ENCODE measurements at regions not wholly inside any gene's neighbourhood (a gene's known extent, or its start where the extent isn't known, plus 50 kb on each side); places are given as distances from the start of the nearest gene placed in this dataset.
A peak's percentile ranks its signal among the peaks of the same experiment; 100 is the strongest.
"Not testable (repeated sequence)": the region's sequence is repeated elsewhere in the genome, so short reads cannot be mapped to it uniquely, and the experiment has no call there.

DNA sequence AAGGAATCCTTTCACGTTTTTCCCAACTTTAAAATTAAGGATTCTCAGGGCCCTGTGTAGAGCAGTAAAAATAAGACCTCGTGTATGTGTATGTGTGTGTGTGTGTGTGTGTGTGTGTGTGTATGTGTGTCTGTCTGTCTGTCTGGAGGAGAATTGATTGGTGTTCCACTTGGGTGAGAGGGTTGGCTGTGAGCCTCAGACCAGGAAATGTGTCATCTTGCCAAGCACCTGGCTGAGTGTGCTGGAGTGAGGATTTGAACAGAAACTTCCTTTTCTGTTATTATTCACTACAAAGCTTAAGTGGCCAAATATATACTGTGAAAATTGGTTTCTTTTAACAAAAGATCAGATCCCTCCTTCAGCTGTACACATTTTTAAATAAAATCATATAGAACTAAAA lies 103.6 kb upstream of the NUDT6 start:
- not testable (repeated sequence) for DNase-seq (ENCODE audit: low read depth in 2 of 2)

DNA sequence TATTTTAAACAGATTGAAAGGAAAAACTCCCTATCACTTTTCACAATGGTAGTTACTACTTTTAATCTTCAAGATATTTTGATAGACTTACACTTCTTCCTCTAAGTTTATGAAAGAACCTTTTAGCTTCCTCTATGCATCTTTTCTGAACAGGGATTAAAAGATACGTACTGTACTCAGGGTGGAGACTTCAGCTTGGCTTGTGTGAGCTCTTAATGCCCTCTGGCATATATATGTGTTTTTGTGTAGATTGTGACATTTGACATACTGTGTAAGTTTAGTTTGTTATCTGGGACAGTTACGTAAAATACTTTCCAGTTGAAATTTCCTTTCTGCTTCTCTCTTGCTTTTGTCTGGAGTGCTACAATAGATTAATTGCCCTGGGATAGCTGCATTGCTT lies 109.3 kb upstream of the NUDT6 start:
- DNase-seq (ENCODE audit: low read depth in 2 of 2) = no peak

DNA sequence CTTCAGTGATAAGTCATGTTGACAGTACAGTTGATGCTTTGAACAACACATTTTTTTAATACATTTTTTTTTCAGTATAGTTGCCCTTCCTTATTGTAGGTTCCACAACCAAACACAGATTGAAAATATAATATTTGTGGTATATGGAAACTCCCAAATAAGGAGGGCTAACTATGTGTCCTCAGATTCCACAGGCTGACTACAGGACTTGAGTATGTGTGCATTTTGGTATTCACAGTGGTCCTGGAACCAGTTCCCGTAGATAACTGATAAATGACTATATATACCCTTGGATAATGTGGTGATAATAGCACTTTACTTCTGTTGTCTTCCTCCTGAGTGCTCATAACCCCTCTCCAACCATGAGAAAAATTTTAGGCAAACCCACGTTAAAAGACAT lies 111.6 kb upstream of the NUDT6 start:
- DNase-seq (ENCODE audit: low read depth in 2 of 2) = no peak

DNA sequence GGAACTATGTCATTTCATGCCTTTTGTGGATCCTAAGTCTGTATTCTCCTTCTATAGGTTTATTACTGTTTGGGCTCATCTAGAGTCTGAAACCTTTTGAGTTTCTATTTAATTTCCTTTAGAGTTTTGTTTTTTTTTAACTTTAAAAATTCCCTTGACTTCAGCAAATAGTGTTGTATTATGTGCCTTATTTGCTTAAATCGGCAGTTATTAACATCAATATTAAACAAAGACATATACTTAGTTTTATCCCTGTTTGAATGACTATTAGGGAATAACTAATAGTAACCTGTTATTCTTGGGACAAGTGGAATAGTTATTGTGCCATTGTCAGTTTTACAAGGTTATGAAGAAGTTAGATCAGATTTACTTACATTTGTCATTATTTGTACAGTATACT lies 112.8 kb upstream of the NUDT6 start:
- no peak for DNase-seq (ENCODE audit: low read depth in 2 of 2)

DNA sequence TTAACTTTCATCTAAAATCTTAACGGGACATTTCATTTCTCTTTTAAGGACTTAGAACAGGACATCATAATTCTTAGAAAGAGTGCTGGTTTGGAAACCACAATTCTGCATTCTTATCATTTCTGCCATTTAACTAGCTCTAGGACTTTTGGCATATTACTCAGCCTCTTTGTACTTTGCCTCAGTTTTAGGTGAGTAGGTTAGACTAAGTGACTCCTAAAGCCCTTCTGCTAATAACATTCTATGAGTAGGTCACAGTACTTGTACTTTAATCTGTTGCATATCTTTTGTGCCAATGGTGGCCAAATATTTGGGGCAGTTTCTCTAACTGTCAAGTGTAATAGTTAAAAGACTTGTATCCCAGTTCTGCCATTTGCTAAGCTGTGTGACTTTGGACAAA lies 115.4 kb upstream of the NUDT6 start:
- no peak for DNase-seq (ENCODE audit: low read depth in 2 of 2)

DNA sequence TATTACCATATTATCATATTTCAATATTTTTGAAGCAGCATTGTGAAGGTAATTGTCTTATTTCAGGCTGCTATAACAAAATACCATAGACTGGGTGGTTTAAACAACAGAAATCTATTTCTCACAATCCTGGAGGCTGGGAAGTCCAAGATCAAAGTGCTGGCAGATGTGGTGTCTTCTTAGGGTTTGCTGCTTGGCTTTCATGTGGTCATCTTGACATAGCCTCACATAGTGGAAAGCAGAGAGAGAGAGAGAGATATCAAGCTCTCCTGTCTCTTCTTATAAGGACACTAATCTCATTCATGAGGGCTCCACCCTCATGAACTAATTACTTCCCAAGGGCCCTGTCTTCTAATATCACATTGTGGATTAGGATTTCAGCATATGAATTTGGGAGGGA lies 119.7 kb upstream of the NUDT6 start:
- no peak for DNase-seq (ENCODE audit: low read depth in 2 of 2)

DNA sequence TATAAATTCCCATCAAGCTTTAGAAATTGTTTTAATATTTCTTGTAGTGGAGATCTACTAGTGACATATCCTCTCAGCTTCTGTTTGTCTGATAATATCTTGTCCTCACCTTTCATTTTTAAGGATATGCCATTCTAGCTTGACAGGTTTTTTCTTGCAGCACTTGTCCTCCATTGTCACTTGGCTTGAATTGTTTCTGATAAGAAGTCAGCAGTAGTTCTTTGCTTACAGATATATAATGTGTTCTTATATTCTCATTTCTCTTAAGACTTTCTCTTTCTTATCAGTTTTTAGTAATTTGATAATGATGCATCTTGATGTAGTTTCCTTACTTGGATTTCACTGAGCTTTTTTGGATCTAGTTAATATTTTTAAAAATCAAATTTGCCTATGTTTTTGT lies 120.6 kb upstream of the NUDT6 start:
- no peak for DNase-seq (ENCODE audit: low read depth in 2 of 2)

DNA sequence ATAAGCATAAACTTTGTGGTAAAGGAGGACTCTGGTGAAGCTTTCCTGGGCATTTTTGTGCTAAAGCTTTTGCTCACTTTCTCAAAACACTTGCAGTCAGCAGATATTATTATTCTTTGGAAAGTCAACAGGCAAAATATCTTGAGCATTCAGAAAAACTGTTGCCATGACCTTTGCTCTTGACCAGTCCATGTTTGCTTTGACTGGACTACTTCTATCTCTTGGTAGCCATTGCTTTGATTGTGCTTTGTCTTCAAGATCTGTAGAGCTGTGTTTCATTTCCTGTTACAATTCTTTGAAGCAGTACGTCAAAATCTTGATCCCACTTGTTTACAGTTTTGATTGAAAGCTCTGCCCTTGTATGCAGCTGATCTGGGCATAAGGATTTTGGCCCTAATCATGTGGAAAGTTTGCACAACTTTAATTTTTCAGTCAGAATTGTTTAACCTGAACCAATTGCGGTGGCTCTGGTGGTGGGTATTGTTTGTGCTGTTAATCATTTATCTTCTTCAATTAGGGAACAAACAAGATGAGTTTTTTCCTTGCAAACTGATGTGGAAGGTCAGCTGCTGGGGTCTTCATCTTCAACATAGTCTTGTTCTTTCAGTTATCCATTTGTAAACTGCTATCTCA lies 121.5 kb upstream of the NUDT6 start:
- DNase-seq (ENCODE audit: low read depth in 2 of 2) = no peak

DNA sequence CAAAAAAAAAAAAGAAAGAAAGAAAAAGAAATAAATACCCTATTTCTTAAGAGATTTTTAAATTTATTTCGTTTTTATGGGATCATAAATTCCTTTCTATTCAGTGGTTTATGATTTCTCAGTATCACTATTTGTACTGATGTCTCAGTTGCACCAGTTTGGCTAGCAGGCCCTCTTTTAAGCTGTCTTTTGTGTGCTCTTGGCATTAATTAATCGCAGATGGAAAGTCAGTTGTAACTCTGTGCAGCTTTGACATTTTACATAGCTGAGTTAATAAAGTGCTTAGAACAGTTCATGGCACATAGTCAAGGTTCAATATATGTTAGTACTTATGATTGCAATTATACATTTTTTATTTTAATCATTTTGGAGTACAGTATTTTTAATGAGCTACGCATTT lies 123.7 kb upstream of the NUDT6 start:
- no peak for DNase-seq (ENCODE audit: low read depth in 2 of 2)

DNA sequence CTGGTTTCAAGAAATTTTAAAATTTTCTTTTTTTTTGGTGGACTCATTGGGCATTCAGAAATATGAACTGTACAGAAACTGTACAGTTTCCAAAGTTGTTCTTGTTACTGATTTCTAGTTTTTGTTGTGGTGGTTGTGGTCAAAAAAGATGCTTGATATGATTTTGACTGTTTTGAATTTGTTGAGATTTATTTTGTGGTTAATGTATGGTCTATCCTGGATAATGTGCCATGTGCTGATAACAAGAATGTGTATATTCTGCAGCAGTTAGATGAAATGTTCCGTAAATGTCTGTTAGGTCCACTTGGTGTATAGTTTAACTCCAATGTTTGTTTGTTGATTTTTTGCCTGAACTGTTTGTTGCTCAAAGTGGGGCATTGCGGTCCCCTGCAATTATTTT lies 127.6 kb upstream of the NUDT6 start:
- DNase-seq (ENCODE audit: low read depth in 2 of 2) = no peak

DNA sequence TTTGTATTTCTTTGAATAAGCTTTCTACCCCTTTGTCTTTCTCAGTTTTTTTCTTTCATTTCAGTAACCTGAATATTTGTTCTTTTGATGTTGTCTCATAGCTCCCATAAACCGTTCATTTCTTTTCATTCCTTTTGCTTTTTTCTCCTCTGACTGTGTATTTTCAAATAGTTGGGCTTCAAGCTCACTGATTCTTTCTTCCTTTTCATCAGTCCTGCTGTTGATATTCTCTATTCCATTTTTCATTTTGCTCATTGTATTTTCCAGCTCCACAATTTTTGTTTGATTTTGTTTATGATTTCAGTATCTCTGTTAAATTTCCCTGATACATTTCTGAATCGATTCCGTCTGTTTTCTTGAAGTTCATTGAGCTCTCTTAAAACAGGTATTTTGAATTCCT lies 129.6 kb upstream of the NUDT6 start:
- no peak for DNase-seq (ENCODE audit: low read depth in 2 of 2)

DNA sequence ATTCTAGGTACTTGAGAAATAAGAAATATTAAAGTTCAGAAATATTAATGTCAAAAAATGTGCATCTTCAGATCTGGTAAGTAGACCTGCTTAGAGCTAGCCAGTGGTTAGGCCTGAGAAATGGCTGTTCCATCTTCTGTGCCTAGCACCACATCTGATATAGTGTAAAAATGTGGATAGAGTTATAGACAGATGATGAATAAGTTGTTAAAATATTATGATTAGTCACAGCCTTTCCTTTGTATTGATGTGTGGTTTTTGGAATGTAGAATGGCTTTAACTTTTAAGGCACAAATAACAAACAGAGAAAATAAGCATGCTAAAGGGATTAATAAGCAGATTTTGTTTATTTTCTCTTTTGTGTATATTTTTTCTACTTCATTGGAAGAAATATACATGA lies 133.5 kb upstream of the NUDT6 start:
- DNase-seq (ENCODE audit: low read depth in 2 of 2) = no peak

DNA sequence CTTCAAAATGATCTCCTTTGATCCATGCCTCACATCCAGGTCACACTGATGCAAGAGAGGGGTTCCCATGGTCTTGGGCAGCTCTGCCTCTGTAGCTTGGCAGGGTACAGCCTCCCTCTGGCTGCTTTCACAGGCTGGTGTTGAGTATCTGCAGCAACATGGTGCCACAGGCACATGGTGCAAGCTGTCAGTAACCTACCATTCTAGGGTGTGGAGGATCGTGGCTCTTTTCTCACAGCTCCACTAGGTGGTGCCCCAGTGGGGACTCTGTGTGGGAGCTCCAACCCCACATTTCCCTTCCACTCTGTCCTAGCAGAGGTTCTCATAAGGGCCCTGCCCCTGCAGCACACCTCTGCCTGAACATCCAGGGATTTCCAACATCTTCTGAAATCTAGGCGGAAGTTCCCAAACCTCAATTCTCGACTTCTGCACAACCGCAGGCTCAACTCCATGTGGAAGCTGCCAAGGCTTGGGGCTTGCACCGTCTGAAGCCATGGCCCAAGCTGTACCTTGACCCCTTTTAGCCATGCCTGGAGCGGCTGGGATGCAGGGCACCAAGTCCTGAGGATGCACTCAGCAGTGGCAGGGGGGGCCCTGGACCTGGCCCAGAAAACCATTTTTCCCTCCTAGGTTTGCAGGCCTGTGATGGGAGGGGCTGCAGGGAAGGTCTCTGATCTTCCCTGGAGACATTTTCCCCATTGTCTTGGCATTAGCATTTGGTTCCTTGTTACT lies 137.8 kb upstream of the NUDT6 start:
- DNase-seq (ENCODE audit: low read depth in 2 of 2) = no peak

DNA sequence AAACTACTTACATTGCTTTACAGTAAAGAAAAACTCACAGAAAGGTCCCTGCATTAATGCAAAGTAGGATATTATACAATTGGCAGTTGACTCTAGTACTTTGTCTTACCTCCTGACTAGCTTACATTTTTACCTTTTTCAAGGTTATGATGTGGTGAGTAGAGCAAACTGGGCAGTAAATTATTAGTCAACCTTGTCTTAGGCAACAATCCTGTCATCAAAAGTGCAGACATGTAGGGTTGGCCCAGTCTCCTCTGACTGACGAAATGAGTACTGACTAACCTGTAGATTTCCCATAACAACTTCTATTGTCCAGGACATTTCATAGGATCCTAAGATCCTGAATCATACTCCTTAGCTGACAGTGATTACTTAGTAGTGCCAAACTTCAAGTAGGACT lies 142.0 kb upstream of the NUDT6 start:
- DNase-seq (ENCODE audit: low read depth in 2 of 2) = no peak

DNA sequence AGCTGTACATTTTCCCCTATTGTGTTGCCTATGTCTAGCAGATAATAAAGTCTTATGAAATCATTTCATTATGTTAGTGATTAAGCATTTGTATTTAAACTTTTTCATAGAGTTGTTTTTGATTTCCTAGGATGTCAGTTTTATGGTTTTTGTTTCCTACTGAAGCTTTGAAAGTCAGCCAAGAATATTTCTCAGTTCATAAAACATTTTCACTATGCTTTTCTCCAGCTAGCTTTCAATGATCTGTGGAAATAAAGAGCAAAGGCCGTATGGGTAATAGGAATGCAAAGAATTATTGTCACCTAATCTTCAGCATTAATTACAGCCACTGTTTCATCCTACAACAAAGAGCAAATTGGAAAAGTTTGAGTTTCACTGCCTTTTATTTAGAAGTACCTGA lies 145.7 kb upstream of the NUDT6 start:
- no peak for DNase-seq (ENCODE audit: low read depth in 2 of 2)

DNA sequence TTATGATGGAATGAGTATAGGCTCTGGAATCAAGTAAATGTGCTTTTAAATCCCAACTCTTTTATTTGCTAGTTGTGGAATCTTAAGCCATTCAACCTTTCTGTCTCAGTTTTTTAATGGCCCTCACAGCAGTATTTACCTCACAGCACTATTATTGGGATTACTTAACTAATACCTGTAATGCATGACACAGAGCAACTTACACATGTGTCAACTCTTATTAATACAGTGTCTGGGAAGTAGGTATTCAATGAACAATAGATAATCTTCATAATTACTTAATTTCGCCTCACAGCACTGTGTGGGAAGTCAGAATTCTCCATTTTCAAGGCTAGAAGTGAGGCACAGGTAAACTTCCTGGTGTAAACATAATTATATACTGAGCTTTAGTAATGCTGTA lies 149.7 kb upstream of the NUDT6 start:
- no peak for DNase-seq (ENCODE audit: low read depth in 2 of 2)

DNA sequence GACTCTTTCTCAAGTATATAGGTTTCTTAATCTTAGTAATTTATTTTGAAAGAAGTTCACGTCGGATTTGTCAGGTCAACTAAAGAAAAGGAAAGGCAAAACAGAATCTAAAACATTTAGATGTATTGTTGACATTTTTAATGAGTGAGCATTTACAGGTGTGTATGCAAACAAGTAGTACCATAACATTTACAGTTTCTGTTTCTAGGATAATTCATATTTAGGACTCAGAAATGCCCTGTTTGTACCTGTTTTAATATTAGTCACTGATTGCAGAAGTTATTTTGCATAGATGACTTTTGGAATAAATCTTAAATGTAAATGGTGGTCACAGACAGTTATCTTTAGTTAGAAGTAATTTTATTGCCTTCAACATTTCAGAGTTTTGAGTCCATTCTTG lies 151.3 kb upstream of the NUDT6 start:
- DNase-seq (ENCODE audit: low read depth in 2 of 2) = no peak

DNA sequence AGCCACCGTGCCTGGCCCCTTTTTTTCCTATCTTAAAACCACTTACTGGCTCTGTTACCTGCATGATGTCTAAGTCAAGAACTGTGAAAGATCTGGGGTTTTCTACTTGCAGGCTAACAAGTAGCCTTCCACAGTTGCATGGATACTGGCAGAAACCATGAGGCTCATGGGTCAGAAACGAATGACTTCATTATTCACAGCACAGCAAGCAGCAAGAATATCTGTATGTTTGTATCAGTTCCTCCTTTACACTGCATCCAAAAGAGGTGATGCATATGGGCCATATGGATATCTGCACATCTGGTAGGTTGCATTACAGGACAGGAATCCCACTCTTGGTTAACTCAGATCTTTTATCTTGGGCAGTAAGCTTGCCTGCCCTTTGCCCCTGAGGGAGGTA lies 154.9 kb upstream of the NUDT6 start:
- DNase-seq (ENCODE audit: low read depth in 2 of 2) = no peak

DNA sequence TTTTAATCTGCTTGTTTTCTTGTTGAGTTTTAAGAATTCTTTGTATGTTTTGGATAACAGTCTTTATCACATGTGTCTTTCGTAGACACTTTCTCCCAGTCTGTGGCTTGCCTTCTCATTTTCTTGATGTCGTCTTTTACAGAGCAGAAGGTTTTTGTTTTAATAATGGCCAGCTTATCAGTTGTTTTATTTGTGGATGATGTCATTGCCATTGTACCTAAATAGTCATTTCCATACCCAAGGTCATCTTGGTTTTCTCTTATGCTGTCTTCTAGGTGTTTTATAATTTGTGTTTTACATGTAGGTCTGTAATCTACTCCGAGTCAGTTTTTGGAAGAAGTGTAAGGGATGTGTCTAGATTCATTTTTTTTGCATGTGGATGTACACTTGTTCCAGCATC lies 159.6 kb upstream of the NUDT6 start:
- no peak for DNase-seq (ENCODE audit: low read depth in 2 of 2)

DNA sequence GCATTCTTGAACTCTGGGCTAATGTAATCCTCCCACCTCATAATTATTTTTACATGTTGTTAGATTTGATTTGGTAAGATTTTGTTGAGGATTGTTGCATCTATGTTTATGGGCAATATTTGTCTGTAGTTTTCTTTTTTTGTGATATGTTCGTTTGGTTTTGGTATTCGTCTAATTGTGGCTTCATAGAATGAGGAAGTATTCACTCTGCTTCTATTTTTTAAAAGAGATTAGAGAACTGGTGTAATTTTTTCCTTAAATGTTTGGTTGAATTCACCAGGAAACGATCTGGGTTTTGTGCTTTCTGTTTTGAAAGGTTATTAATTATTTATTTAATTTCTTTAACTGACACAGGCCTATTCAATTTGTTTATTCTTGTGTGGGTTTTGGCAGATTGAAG lies 161.2 kb upstream of the NUDT6 start:
- DNase-seq (ENCODE audit: low read depth in 2 of 2) = no peak

DNA sequence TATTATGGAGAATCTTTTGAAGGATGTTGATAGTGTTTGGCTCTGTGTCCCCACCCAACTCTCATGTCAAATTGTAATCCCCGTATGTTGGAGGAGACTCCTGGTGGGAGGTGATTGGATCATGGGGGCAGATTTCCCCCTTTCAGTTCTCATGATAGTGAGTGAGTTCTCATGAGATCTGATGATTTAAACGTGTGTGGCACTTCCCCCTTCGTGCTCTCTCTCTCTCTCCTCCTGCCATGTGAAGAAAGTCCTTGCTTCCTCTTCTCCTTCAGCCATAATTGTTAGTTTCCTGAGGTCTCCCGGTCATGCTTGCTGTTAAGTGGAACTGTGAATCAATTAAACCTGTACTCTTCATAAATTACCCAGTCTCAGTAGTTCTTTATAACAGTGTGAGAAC lies 166.1 kb upstream of the NUDT6 start:
- no peak for DNase-seq (ENCODE audit: low read depth in 2 of 2)

DNA sequence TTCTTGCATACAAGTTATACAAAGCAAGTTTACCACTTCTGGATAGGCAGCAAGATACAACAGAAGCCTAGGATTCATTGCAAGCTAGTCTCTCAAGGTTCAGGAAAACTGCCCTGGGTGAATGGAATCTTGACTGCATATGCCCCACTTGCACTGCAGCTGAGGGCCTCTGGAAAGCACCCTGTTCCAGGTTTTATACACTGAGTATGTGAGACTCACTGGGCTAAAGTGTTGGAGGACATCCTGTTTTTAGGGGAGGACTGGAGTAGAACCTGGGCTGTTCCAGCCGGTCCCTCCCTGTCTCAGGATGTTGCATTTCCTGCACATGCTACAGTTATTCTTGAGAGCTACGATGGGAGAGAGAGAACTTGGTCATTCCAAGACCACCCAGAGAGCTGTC lies 168.5 kb upstream of the NUDT6 start:
- DNase-seq (ENCODE audit: low read depth in 2 of 2) = no peak

DNA sequence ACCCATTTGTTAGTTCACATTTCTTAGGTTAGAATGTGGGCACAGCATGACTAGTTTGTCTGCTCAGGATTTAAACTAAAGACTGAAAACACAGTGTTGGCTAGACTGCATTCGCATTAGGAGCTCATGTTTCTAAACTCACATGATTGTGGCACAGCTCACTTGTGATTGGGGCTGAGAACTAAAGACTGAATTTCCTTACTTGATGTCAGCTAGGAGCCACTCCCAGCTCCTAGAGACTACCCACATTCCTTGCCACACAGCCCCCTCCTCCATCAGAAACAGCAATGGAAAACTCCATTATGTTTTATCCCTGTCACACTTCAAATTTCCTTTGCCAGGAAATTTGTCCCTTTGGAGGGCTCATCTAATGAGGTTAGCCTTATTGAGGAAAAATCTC lies 170.2 kb upstream of the NUDT6 start:
- no peak for DNase-seq (ENCODE audit: low read depth in 2 of 2)

DNA sequence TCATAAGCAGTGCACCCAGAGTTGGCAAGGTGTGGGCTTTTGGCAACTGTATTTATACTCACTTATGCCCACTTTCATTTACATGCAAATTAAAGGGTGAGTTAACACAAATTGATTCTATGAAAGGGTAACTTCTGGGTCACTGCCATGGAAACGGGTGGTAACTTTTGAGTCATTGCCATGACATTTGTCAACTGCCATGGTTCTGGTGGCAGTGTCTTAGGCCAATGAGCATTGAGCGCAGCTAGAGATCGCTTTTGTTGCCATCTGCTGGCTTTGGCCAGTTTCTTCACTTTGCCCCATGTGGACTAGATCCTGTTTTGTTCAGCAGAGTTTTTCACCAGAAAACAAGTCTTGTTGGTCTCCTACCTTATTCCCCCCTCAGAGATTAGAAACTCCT lies 170.8 kb upstream of the NUDT6 start:
- DNase-seq (ENCODE audit: low read depth in 2 of 2) = peak in 1 of 2 donors; percentile 0
